LHCN-M2 (cell line): ENCODE measurements at regions not wholly inside any gene's neighbourhood (a gene's known extent, or its start where the extent isn't known, plus 50 kb on each side); places are given as distances from the start of the nearest gene placed in this dataset.

Experiments used
- DNase-seq: peaks from one replicate; pipeline ENCODE4 v3.0.0-alpha.2; 2012; ENCODE audit warnings: low read depth

- no peak for DNase-seq
These were observed 105.4 kb downstream of the DDIT4L start for GRCh38 chr4:100084892-100085291.

- no peak for DNase-seq
These were observed 107.0 kb downstream of the DDIT4L start for GRCh38 chr4:100083289-100083688.

GRCh38 chr4:100082852-100083251 is 107.4 kb downstream of the DDIT4L start:
- DNase-seq, result no peak

GRCh38 chr4:100081491-100081890 is 108.8 kb downstream of the DDIT4L start:
- DNase-seq, result no peak

GRCh38 chr4:100079264-100079663 is 111.0 kb downstream of the DDIT4L start:
- no peak for DNase-seq

GRCh38 chr4:100076753-100077152 is 113.5 kb downstream of the DDIT4L start:
- DNase-seq, result no peak

GRCh38 chr4:100075486-100076270 is 114.6 kb downstream of the DDIT4L start:
- no peak for DNase-seq

- peak; percentile 23 for DNase-seq
These were observed 115.2 kb downstream of the DDIT4L start for GRCh38 chr4:100075056-100075455.

- no peak for DNase-seq
These were observed 118.8 kb downstream of the DDIT4L start for GRCh38 chr4:100071506-100071905.

GRCh38 chr4:100070868-100071267 is 119.4 kb downstream of the DDIT4L start:
- no peak for DNase-seq

- DNase-seq, result no peak
These were observed 119.1 kb upstream of the H2AZ1 start for GRCh38 chr4:100069207-100069606.

GRCh38 chr4:100067255-100067654 is 117.2 kb upstream of the H2AZ1 start:
- DNase-seq, result no peak

- no peak for DNase-seq
These were observed 113.3 kb upstream of the H2AZ1 start for GRCh38 chr4:100063355-100063754.

- DNase-seq, result no peak
These were observed 112.8 kb upstream of the H2AZ1 start for GRCh38 chr4:100062921-100063320.

- no peak for DNase-seq
These were observed 111.8 kb upstream of the H2AZ1 start for GRCh38 chr4:100061835-100062234.

- no peak for DNase-seq
These were observed 110.8 kb upstream of the H2AZ1 start for GRCh38 chr4:100060765-100061416.

GRCh38 chr4:100059467-100059866 is 109.4 kb upstream of the H2AZ1 start:
- DNase-seq, result no peak

- no peak for DNase-seq
These were observed 106.6 kb upstream of the H2AZ1 start for GRCh38 chr4:100056701-100057100.

GRCh38 chr4:100054071-100054470 is 104.0 kb upstream of the H2AZ1 start:
- DNase-seq, result no peak

GRCh38 chr4:100049872-100050271 is 99.8 kb upstream of the H2AZ1 start:
- DNase-seq, result peak; percentile 1

GRCh38 chr4:100042711-100043110 is 92.6 kb upstream of the H2AZ1 start:
- no peak for DNase-seq

GRCh38 chr4:100042235-100042634 is 92.2 kb upstream of the H2AZ1 start:
- no peak for DNase-seq

- peak; percentile 20 for DNase-seq
These were observed 91.6 kb upstream of the H2AZ1 start for GRCh38 chr4:100041646-100042045.
